GM19463 (cell line): ENCODE measurements at regions not wholly inside any gene's neighbourhood (a gene's known extent, or its start where the extent isn't known, plus 50 kb on each side); places are given as distances from the start of the nearest gene placed in this dataset.

ENCODE experiments used
- ATAC-seq: cut with Tn5 transposase; IDR thresholded peaks from one replicate; pipeline ENCODE4 v1.9.1; 2021; ENCODE audit warnings: mild to moderate bottlenecking, moderate library complexity; ENCODE audit not compliant: unreplicated experiment

GRCh38 chr2:2809771-2810170 lies 478.7 kb upstream of the MYT1L start:
- ATAC-seq: no peak

GRCh38 chr2:2808551-2809058 lies 477.5 kb upstream of the MYT1L start:
- no peak for ATAC-seq

GRCh38 chr2:2806711-2807110 lies 475.6 kb upstream of the MYT1L start:
- no peak for ATAC-seq

- no peak for ATAC-seq
Measured at GRCh38 chr2:2805263-2805662, 474.2 kb upstream of the MYT1L start.

GRCh38 chr2:2804528-2804927 lies 473.5 kb upstream of the MYT1L start:
- ATAC-seq: no peak

GRCh38 chr2:2801458-2801857 lies 470.4 kb upstream of the MYT1L start:
- no peak for ATAC-seq

GRCh38 chr2:2800697-2801096 lies 469.6 kb upstream of the MYT1L start:
- ATAC-seq: no peak

- ATAC-seq: no peak
Measured at GRCh38 chr2:2800001-2800400, 468.9 kb upstream of the MYT1L start.

GRCh38 chr2:2799151-2799697 lies 468.1 kb upstream of the MYT1L start:
- ATAC-seq: no peak

- ATAC-seq: no peak
Measured at GRCh38 chr2:2798337-2798736, 467.3 kb upstream of the MYT1L start.

GRCh38 chr2:2797797-2798196 lies 466.7 kb upstream of the MYT1L start:
- ATAC-seq: no peak

- no peak for ATAC-seq
Measured at GRCh38 chr2:2796207-2796606, 465.1 kb upstream of the MYT1L start.

- ATAC-seq: no peak
Measured at GRCh38 chr2:2795438-2796091, 464.5 kb upstream of the MYT1L start.

- ATAC-seq: no peak
Measured at GRCh38 chr2:2793925-2794560, 463.0 kb upstream of the MYT1L start.

GRCh38 chr2:2793514-2793913 lies 462.4 kb upstream of the MYT1L start:
- no peak for ATAC-seq

- no peak for ATAC-seq
Measured at GRCh38 chr2:2791606-2792005, 460.5 kb upstream of the MYT1L start.

GRCh38 chr2:2791031-2791430 lies 460.0 kb upstream of the MYT1L start:
- no peak for ATAC-seq

- no peak for ATAC-seq
Measured at GRCh38 chr2:2788076-2788475, 457.0 kb upstream of the MYT1L start.

GRCh38 chr2:2787301-2787907 lies 456.3 kb upstream of the MYT1L start:
- no peak for ATAC-seq

GRCh38 chr2:2782007-2782406 lies 450.9 kb upstream of the MYT1L start:
- no peak for ATAC-seq

- no peak for ATAC-seq
Measured at GRCh38 chr2:2779727-2780126, 448.7 kb upstream of the MYT1L start.

- no peak for ATAC-seq
Measured at GRCh38 chr2:2777876-2778275, 446.8 kb upstream of the MYT1L start.
